SK-N-SH (cell line): ENCODE measurements at regions not wholly inside any gene's neighbourhood (a gene's known extent, or its start where the extent isn't known, plus 50 kb on each side); places are given as distances from the start of the nearest gene placed in this dataset.

Experiments used
- CTCF ChIA-PET: fragments of 300-600, 350-600 bp; formaldehyde crosslinking; extraction: SDS; loops from one replicate; lab custom pipeline; 2021; lab: Yijun Ruan, JAX
- POLR2A ChIA-PET: fragments of 350-600 bp; sonication (Branson Sonifier 250); formaldehyde crosslinking; extraction: SDS; loops from one replicate; lab custom pipeline; 2020; ENCODE audit warnings: antibody characterized with exemption, inconsistent platforms; lab: Yijun Ruan, JAX
- DNase-seq: peaks from one replicate; pipeline ENCODE4 v3.0.0; 2012
- H2AFZ ChIP-seq: fragments of 200-600 bp; sonication (generic); 2 replicates; pipeline ENCODE4 v1.8.1; 2016; ENCODE audit warnings: antibody characterized with exemption, mild to moderate bottlenecking, low read depth
- H3F3A ChIP-seq: fragments of 200-600 bp; sonication (generic); replicated peaks from 2 replicates; pipeline ENCODE3; 2016; ENCODE audit warnings: antibody characterized with exemption, mild to moderate bottlenecking; ENCODE audit not compliant: insufficient read depth
- H3K27ac ChIP-seq, 2 experiments: fragments of 200-500 bp in 1 of 2; fragments of 200-600 bp in 1 of 2; sonication (Bioruptor generic) in 1 of 2; sonication (generic), shearing (Covaris generic) in 1 of 2; 2 replicates each; pipeline versions ENCODE4 v1.5.1 to v1.6.1; 2014 to 2016; ENCODE audit warnings: low read depth in 2 of 2, inconsistent platforms in 1 of 2, low read length in 1 of 2, mild to moderate bottlenecking in 1 of 2, mixed read lengths in 1 of 2
- H3K27me3 ChIP-seq: fragments of 200-600 bp; sonication (generic), shearing (Covaris generic); 2 replicates; pipeline ENCODE4 v1.6.1; 2016; ENCODE audit warnings: mixed run types; ENCODE audit not compliant: insufficient read depth
- H3K36me3 ChIP-seq, 2 experiments: fragments of 200-500 bp in 1 of 2; fragments of 200-600 bp in 1 of 2; sonication (Bioruptor generic) in 1 of 2; sonication (generic) in 1 of 2; replicated peaks in 1 of 2; 2 replicates each; pipeline versions ENCODE3 to v1.5.1; 2014 to 2016; ENCODE audit warnings: low read length in 1 of 2, mild to moderate bottlenecking in 1 of 2; ENCODE audit not compliant: insufficient read depth in 2 of 2, control insufficient read depth in 1 of 2
- H3K4me1 ChIP-seq, 2 experiments: fragments of 200-500 bp in 1 of 2; fragments of 200-600 bp in 1 of 2; sonication (Bioruptor generic) in 1 of 2; sonication (generic), shearing (Covaris generic) in 1 of 2; 2 replicates each; pipeline versions ENCODE4 v1.5.1 to v1.6.1; 2014 to 2016; ENCODE audit warnings: low read depth in 1 of 2, low read length in 1 of 2, mixed run types in 1 of 2; ENCODE audit not compliant: insufficient read depth in 2 of 2, control insufficient read depth in 1 of 2
- H3K4me2 ChIP-seq: fragments of 200-600 bp; sonication (generic), shearing (Covaris generic); 2 replicates; pipeline ENCODE4 v1.6.1; 2017; ENCODE audit warnings: mixed run types
- H3K4me3 ChIP-seq, 2 experiments: fragments of 200-500 bp in 1 of 2; fragments of 200-600 bp in 1 of 2; sonication (Bioruptor generic) in 1 of 2; sonication (generic), shearing (Covaris generic) in 1 of 2; 2 replicates each; pipeline versions ENCODE4 v1.5.1 to v1.8.1; 2014 to 2016; ENCODE audit warnings: low read depth in 2 of 2, inconsistent platforms in 1 of 2, low read length in 1 of 2, mild to moderate bottlenecking in 1 of 2, mixed read lengths in 1 of 2, moderate library complexity in 1 of 2
- H3K79me2 ChIP-seq: fragments of 200-600 bp; sonication (generic); 2 replicates; pipeline ENCODE4 v1.8.1; 2017; ENCODE audit warnings: mild to moderate bottlenecking; ENCODE audit not compliant: insufficient read depth
- H3K9ac ChIP-seq: fragments of 200-600 bp; sonication (generic); 2 replicates; pipeline ENCODE4 v1.6.1; 2017; ENCODE audit warnings: mixed run types
- H3K9me2 ChIP-seq: fragments of 200-600 bp; sonication (generic); 2 replicates; pipeline ENCODE4 v1.6.1; 2017; ENCODE audit warnings: mixed run types
- H3K9me3 ChIP-seq: fragments of 200-600 bp; sonication (generic); 2 replicates; pipeline ENCODE4 v1.6.1; 2017; ENCODE audit warnings: mixed run types, mild to moderate bottlenecking, moderate library complexity
- H4K20me1 ChIP-seq: fragments of 200-600 bp; sonication (generic); 2 replicates; pipeline ENCODE4 v1.6.1; 2017; ENCODE audit warnings: mild to moderate bottlenecking, mixed run types; ENCODE audit not compliant: insufficient read depth
- CHD2 ChIP-seq: fragments of 150-350 bp; IDR thresholded peaks from 2 replicates; pipeline ENCODE4 v1.6.1; 2018; ENCODE audit warnings: low read length; ENCODE audit not compliant: partially characterized antibody
- FOSL2 ChIP-seq: IDR thresholded peaks from 2 replicates; pipeline ENCODE4 v1.4.0; 2012; ENCODE audit warnings: low read depth, mild to moderate bottlenecking, moderate library complexity, borderline replicate concordance
- FOXJ3 ChIP-seq: sonication (generic); formaldehyde crosslinking; IDR thresholded peaks from 2 replicates; pipeline ENCODE4 v1.5.1; 2020; ENCODE audit warnings: mild to moderate bottlenecking, missing genetic modification reagents
- GATA2 ChIP-seq: sonication (generic); formaldehyde crosslinking; IDR thresholded peaks from 2 replicates; pipeline ENCODE4 v1.5.0; 2020; ENCODE audit warnings: mild to moderate bottlenecking, missing genetic modification reagents
- MEF2A ChIP-seq: IDR thresholded peaks from 2 replicates; pipeline ENCODE4 v1.4.0; 2012; ENCODE audit warnings: low read depth, borderline replicate concordance
- MXI1 ChIP-seq: IDR thresholded peaks from 2 replicates; pipeline ENCODE4 v1.6.1; 2012; ENCODE audit warnings: mild to moderate bottlenecking, low read depth, low read length, improper control_type of control experiment
- NFIC ChIP-seq: IDR thresholded peaks from 2 replicates; pipeline ENCODE4 v1.4.0; 2012; ENCODE audit warnings: borderline replicate concordance
- NRF1 ChIP-seq: IDR thresholded peaks from 2 replicates; pipeline ENCODE4 v1.6.1; 2012; ENCODE audit warnings: low read depth, mild to moderate bottlenecking, low read length
- RCOR1 ChIP-seq: fragments of 150-350 bp; IDR thresholded peaks from 2 replicates; pipeline ENCODE4 v1.6.1; 2017; ENCODE audit warnings: antibody characterized with exemption, low read length
- RFX5 ChIP-seq: IDR thresholded peaks from 2 replicates; pipeline ENCODE4 v1.6.1; 2012; ENCODE audit warnings: mild to moderate bottlenecking, improper control_type of control experiment, low read length
- RXRA ChIP-seq: IDR thresholded peaks from 2 replicates; pipeline ENCODE4 v1.4.0; 2012; ENCODE audit warnings: low read depth, mild to moderate bottlenecking, borderline replicate concordance
- SMC3 ChIP-seq: IDR thresholded peaks from 2 replicates; pipeline ENCODE4 v1.6.1; 2012; ENCODE audit warnings: low read depth, low read length, improper control_type of control experiment
- TAF1 ChIP-seq: IDR thresholded peaks from 2 replicates; pipeline ENCODE4 v1.6.1; 2012; ENCODE audit warnings: low read depth, mild to moderate bottlenecking, low read length, moderate library complexity, borderline replicate concordance
- TCF12 ChIP-seq: IDR thresholded peaks from 2 replicates; pipeline ENCODE4 v1.4.0; 2012
- YY1 ChIP-seq: IDR thresholded peaks from 2 replicates; pipeline ENCODE4 v1.4.0; 2012; ENCODE audit warnings: low read depth, mild to moderate bottlenecking
- WGBS: methylation state at CpG from one replicate; pipeline ENCODE4 v1.1.6; 2017; ENCODE audit warnings: low lambda C conversion rate; 5-methylcytosine and 5-hydroxymethylcytosine counted together
- TF ChIP-seq, protein P1 (sequence below): IDR thresholded peaks from 2 replicates; pipeline ENCODE4 v1.4.0; 2012; ENCODE audit warnings: low read depth, borderline replicate concordance
- TF ChIP-seq, protein P2 (sequence below): IDR thresholded peaks from 2 replicates; pipeline ENCODE4 v1.4.0; 2012; ENCODE audit warnings: low read depth
- TF ChIP-seq, protein P3 (sequence below): IDR thresholded peaks from 2 replicates; pipeline ENCODE4 v1.6.1; 2012; ENCODE audit warnings: mild to moderate bottlenecking, low read depth, low read length, moderate library complexity
- TF ChIP-seq, protein P4 (sequence below): fragments of 150-350 bp; IDR thresholded peaks from 2 replicates; pipeline ENCODE4 v1.6.1; 2016; ENCODE audit warnings: mild to moderate bottlenecking, low read depth, low read length
- TF ChIP-seq, protein P5 (sequence below): fragments of 150-350 bp; IDR thresholded peaks from 2 replicates; pipeline ENCODE4 v1.6.1; 2017; ENCODE audit warnings: antibody characterized with exemption, low read length, low read depth, borderline replicate concordance

DNA sequence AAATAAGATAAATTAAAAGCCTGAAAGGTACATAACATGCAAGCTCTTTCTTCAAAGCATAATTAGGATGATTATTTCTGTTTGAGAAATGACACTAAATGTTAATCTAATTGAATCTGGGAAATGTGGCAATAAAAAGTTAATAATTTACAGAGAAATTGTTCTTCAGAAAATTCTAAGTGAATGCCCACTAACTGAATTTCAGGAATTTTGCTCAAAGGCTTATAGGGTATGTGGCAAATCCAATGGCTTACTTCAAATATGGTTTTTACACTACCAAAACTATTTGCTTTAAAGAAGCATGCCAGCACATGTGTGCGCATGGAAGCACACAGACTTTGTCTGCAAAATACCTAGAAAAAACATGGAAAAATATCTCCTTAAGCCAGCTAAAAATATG, 186.6 kb upstream of the FOXD3 start:
- Histone ChIP-seq H2AFZ (no peak overlapping the region), H4K20me1 (no peaks in the 10 kb centered on the region), H3K27me3 (0 out of 2 replicates have a peak, but pooled peaks cover 5% of the 10 kb centered on the region), H3K79me2 (no peaks in the 10 kb centered on the region), H3K4me1 (no peaks in the 10 kb centered on the region), H3K9me3 (no peaks in the 10 kb centered on the region), H3F3A (no peaks in the 10 kb centered on the region), H3K9ac (no peak overlapping the region), H3K36me3 (no peaks in the 10 kb centered on the region), H3K27ac (no peak overlapping the region), H3K4me3 (no peak overlapping the region), H3K9me2 (no peaks in the 10 kb centered on the region), H3K4me2 (no peak overlapping the region)
- DNase-seq, result no peak
- POLR2A ChIA-PET, result no interaction called here
- CTCF ChIA-PET, result interaction anchor here (1.0 to 3.7 kb wide), 5 partner anchors 10 to 294 kb away, joined by 3 to 18 read pairs (median 4); no protein-coding TSS in a partner anchor
- 96% methylated on average over 1 of the region's 1 CpG for WGBS
- TF ChIP-seq FOXJ3 (CRISPR knock-in tag) (no peak), RFX5 (no peak)

DNA sequence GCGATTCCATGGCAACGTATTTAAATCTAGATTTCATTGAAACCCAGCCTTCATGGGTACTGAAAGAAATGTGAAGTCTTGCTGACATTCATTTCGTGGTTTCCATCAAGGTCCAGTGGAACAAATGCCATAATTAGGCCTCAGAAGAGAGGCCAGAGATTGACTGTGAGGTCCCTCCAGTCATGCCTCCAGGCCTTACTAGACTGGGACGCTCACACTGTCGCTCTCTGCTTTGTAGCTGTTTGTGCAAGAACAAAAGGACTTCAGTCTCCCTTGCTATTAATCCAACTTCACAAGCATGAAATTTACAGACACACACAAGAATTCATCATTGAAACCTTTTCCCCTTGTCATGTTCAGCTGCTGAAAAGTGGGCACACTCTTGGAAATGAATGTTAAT, 180.4 kb upstream of the FOXD3 start:
- Histone ChIP-seq H2AFZ (no peak overlapping the region), H3K9ac (no peak overlapping the region), H3K79me2 (no peaks in the 10 kb centered on the region), H3K27ac (no peak overlapping the region), H3K9me2 (no peaks in the 10 kb centered on the region), H3K4me3 (no peak overlapping the region), H3K27me3 (no peaks in the 10 kb centered on the region), H3K4me1 (no peaks in the 10 kb centered on the region), H3K4me2 (no peak overlapping the region), H3K9me3 (no peaks in the 10 kb centered on the region), H3K36me3 (no peaks in the 10 kb centered on the region), H4K20me1 (no peaks in the 10 kb centered on the region), H3F3A (no peaks in the 10 kb centered on the region)
- DNase-seq, result no peak
- ChIA-PET POLR2A (no interaction called here), CTCF (interaction anchor here (1.0 kb wide), 1 partner anchor 301 kb away, joined by 3 read pairs; no protein-coding TSS in a partner anchor)
- TF ChIP-seq TCF12 (no peak), MEF2A (no peak), RCOR1 (no peak), FOXJ3 (CRISPR knock-in tag) (no peak), CHD2 (no peak), TAF1 (no peak), NFIC (no peak), RXRA (no peak), GATA2 (no peak), NRF1 (no peak), MXI1 (no peak), YY1 (no peak), SMC3 (no peak), FOSL2 (no peak)
- TF ChIP-seq, protein P1, sequence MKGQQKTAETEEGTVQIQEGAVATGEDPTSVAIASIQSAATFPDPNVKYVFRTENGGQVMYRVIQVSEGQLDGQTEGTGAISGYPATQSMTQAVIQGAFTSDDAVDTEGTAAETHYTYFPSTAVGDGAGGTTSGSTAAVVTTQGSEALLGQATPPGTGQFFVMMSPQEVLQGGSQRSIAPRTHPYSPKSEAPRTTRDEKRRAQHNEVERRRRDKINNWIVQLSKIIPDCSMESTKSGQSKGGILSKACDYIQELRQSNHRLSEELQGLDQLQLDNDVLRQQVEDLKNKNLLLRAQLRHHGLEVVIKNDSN, result no peak
- TF ChIP-seq, protein P2, sequence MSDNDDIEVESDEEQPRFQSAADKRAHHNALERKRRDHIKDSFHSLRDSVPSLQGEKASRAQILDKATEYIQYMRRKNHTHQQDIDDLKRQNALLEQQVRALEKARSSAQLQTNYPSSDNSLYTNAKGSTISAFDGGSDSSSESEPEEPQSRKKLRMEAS, result no peak
- TF ChIP-seq, protein P3, sequence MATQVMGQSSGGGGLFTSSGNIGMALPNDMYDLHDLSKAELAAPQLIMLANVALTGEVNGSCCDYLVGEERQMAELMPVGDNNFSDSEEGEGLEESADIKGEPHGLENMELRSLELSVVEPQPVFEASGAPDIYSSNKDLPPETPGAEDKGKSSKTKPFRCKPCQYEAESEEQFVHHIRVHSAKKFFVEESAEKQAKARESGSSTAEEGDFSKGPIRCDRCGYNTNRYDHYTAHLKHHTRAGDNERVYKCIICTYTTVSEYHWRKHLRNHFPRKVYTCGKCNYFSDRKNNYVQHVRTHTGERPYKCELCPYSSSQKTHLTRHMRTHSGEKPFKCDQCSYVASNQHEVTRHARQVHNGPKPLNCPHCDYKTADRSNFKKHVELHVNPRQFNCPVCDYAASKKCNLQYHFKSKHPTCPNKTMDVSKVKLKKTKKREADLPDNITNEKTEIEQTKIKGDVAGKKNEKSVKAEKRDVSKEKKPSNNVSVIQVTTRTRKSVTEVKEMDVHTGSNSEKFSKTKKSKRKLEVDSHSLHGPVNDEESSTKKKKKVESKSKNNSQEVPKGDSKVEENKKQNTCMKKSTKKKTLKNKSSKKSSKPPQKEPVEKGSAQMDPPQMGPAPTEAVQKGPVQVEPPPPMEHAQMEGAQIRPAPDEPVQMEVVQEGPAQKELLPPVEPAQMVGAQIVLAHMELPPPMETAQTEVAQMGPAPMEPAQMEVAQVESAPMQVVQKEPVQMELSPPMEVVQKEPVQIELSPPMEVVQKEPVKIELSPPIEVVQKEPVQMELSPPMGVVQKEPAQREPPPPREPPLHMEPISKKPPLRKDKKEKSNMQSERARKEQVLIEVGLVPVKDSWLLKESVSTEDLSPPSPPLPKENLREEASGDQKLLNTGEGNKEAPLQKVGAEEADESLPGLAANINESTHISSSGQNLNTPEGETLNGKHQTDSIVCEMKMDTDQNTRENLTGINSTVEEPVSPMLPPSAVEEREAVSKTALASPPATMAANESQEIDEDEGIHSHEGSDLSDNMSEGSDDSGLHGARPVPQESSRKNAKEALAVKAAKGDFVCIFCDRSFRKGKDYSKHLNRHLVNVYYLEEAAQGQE, result no peak
- TF ChIP-seq, protein P4, sequence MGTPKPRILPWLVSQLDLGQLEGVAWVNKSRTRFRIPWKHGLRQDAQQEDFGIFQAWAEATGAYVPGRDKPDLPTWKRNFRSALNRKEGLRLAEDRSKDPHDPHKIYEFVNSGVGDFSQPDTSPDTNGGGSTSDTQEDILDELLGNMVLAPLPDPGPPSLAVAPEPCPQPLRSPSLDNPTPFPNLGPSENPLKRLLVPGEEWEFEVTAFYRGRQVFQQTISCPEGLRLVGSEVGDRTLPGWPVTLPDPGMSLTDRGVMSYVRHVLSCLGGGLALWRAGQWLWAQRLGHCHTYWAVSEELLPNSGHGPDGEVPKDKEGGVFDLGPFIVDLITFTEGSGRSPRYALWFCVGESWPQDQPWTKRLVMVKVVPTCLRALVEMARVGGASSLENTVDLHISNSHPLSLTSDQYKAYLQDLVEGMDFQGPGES, result no peak
- TF ChIP-seq, protein P5, sequence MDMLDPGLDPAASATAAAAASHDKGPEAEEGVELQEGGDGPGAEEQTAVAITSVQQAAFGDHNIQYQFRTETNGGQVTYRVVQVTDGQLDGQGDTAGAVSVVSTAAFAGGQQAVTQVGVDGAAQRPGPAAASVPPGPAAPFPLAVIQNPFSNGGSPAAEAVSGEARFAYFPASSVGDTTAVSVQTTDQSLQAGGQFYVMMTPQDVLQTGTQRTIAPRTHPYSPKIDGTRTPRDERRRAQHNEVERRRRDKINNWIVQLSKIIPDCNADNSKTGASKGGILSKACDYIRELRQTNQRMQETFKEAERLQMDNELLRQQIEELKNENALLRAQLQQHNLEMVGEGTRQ, result no peak
- 61% methylated on average over 5 of the region's 5 CpGs for WGBS
